ENCODE measurements at regions not wholly inside any gene's neighbourhood (a gene's known extent, or its start where the extent isn't known, plus 50 kb on each side); places are given as distances from the start of the nearest gene placed in this dataset. TPM values are rescaled to one million over a fixed set of nuclear protein-coding genes. Genes with fewer than 3 reads are reported as not detected.

- Histone ChIP-seq H2BK20ac (ENCODE audit: low read depth, low read length, poor library complexity, severe bottlenecking) (no peak overlapping the region), H3K4ac (ENCODE audit: low read depth, low read length) (no peak overlapping the region), H3K56ac (ENCODE audit: insufficient read length, low read depth, low read length) (no peak overlapping the region), H2BK12ac (ENCODE audit: insufficient read length, low read depth, low read length) (no peak overlapping the region), H4K20me1 (ENCODE audit: control insufficient read depth, insufficient read depth, insufficient read length) (no peaks in the 10 kb centered on the region), H2BK15ac (ENCODE audit: low read depth, low read length) (no peak overlapping the region), H3K27ac (ENCODE audit: insufficient read length, low read depth, low read length) (no peak overlapping the region), H2AK5ac (ENCODE audit: insufficient read length, low read length) (no peak overlapping the region), H3K4me2 (ENCODE audit: insufficient read depth, insufficient read length, low read length) (no peak overlapping the region), H4K91ac (ENCODE audit: insufficient read length, low read depth, low read length) (no peak overlapping the region), H3K23me2 (ENCODE audit: insufficient read length, low read depth, low read length, poor library complexity, severe bottlenecking) (no peaks in the 10 kb centered on the region), H4K5ac (ENCODE audit: insufficient read length, low read depth, low read length) (no peak overlapping the region), H3K79me1 (ENCODE audit: insufficient read depth, low read depth, low read length, poor library complexity, severe bottlenecking) (no peaks in the 10 kb centered on the region), H3K9ac (ENCODE audit: extremely low read depth, insufficient read length, low read length) (no peak overlapping the region), H3K23ac (ENCODE audit: insufficient read length, low read depth, low read length) (no peak overlapping the region), H3K4me1 (ENCODE audit: insufficient read depth, low read length) (no peaks in the 10 kb centered on the region), H3T11ph (ENCODE audit: low read length) (no peak overlapping the region), H3K14ac (ENCODE audit: insufficient read depth, low read length) (no peak overlapping the region), H4K8ac (replicated peaks; ENCODE audit: insufficient read length, low read depth, low read length) (no peak overlapping the region), H3K9me3 (ENCODE audit: control insufficient read depth, low read depth, low read length) (no peaks in the 10 kb centered on the region), H3K79me2 (ENCODE audit: insufficient read depth, low read length) (no peaks in the 10 kb centered on the region), H3K27me3 (ENCODE audit: insufficient read depth, low read length) (no peaks in the 10 kb centered on the region), H2AFZ (ENCODE audit: low read length) (no peak overlapping the region), H3K18ac (ENCODE audit: insufficient read length, low read depth, low read length) (no peak overlapping the region), H2BK5ac (ENCODE audit: insufficient read length, low read length) (no peak overlapping the region), H2BK120ac (ENCODE audit: low read depth, low read length, poor library complexity, severe bottlenecking) (no peak overlapping the region)
- no peak for DNase-seq
- H3K4me3 Mint-ChIP-seq = no peak overlapping the region
- TF ChIP-seq CTCF (conservative IDR thresholded peaks at IDR 0.05) = no peak
- no peaks in the 10 kb centered on the region for H3K36me3 Mint-ChIP-seq (ENCODE audit: insufficient read depth in 1 of 3, low read depth in 3 of 3)
- no peaks in the 10 kb centered on the region for H3K9me3 Mint-ChIP-seq
- no peaks in the 10 kb centered on the region for H3K27me3 Mint-ChIP-seq (ENCODE audit: low read depth)
- no CpG with 5 or more reads among the region's 2 CpGs for WGBS (ENCODE audit: extremely low coverage, insufficient read length, low lambda C conversion rate)
- peaks cover 4 to 5% of the 10 kb centered on the region in 2 experiments for H3K4me1 Mint-ChIP-seq
- H3K27ac Mint-ChIP-seq = no peak overlapping the region
Measured at GRCh38 chr5:143453720-143454119, 50.2 kb upstream of the NR3C1 start.

Small RNA genes lying in the stretch of these regions (microRNA-seq; reads per million reads assigned to microRNA genes)
- gene MIR5197 (ENCODE audit: borderline microRNAs expressed) = not detected

Data from H9 (cell line).